ENCODE measurements at regions not wholly inside any gene's neighbourhood (a gene's known extent, or its start where the extent isn't known, plus 50 kb on each side); places are given as distances from the start of the nearest gene placed in this dataset.
"Not testable (repeated sequence)": the region's sequence is repeated elsewhere in the genome, so short reads cannot be mapped to it uniquely, and the experiment has no call there.

DNA sequence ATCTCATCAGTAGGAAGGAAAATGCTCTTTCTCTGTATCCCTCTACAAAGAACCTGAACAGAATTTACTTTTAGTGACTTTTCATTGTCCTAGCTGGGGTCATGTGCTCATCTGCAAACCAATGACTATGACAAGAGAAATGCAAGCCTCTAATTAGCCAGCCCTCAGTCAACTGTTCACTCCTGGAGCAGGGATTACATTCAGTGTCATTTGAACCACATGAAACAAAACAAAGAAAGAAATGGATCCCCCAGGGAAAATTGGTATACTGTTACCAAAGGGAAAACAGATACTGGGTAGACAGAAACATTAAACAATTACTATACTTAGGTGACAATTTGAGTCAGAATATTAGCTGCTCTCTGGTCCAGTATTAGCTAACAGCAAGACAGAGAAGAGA lies 173.6 kb downstream of the RCHY1 start:
- Histone ChIP-seq H3K36me3 (replicated peaks) (no peaks in the 10 kb centered on the region), H3K27ac (no peak overlapping the region), H3K27me3 (replicated peaks) (no peaks in the 10 kb centered on the region), H3K4me3 (ENCODE audit: low read depth, low read length) (no peak overlapping the region)
- DNase-seq: no peak
- in situ Hi-C loops (cut with HindIII; ENCODE audit: low pct_ligation_motif_present, low sequenced_read_pairs): no loop called here
- TF ChIP-seq, protein P1, sequence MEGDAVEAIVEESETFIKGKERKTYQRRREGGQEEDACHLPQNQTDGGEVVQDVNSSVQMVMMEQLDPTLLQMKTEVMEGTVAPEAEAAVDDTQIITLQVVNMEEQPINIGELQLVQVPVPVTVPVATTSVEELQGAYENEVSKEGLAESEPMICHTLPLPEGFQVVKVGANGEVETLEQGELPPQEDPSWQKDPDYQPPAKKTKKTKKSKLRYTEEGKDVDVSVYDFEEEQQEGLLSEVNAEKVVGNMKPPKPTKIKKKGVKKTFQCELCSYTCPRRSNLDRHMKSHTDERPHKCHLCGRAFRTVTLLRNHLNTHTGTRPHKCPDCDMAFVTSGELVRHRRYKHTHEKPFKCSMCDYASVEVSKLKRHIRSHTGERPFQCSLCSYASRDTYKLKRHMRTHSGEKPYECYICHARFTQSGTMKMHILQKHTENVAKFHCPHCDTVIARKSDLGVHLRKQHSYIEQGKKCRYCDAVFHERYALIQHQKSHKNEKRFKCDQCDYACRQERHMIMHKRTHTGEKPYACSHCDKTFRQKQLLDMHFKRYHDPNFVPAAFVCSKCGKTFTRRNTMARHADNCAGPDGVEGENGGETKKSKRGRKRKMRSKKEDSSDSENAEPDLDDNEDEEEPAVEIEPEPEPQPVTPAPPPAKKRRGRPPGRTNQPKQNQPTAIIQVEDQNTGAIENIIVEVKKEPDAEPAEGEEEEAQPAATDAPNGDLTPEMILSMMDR (IDR thresholded peaks at IDR 0.05; ENCODE audit: low read depth, low read length, missing control alignments): no peak

DNA sequence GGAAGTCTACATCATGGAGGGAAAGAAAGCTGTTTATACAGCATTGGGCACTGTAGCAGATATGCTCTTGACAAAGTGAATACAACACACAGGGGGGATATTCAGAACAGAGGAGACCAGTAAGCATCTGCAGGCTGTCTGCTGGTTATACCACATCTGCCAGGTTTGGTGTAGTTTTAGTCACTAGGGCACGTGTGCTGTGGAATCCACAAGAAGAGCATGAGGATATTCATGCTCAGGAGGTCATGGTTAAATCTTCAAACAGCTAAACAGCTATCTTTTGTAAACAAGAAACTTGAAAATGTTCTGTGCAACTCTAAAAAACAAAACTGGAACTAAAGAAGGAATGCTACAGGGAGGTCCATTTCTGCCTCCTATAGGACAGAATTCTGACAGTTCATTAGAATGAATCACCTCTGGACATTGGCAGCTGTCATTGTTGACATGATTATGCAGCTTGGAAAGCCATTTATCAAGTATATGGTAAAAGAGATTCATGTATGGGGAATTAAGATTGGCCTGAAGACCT lies 175.8 kb downstream of the RCHY1 start:
- TF ChIP-seq, protein P1 (IDR thresholded peaks at IDR 0.05; ENCODE audit: low read depth, low read length, missing control alignments): no peak
- in situ Hi-C loops (cut with HindIII; ENCODE audit: low pct_ligation_motif_present, low sequenced_read_pairs): no loop called here
- Histone ChIP-seq H3K27me3 (replicated peaks) (no peaks in the 10 kb centered on the region), H3K27ac (no peak overlapping the region), H3K4me3 (ENCODE audit: low read depth, low read length) (no peak overlapping the region), H3K36me3 (replicated peaks) (no peaks in the 10 kb centered on the region)
- no peak for DNase-seq

DNA sequence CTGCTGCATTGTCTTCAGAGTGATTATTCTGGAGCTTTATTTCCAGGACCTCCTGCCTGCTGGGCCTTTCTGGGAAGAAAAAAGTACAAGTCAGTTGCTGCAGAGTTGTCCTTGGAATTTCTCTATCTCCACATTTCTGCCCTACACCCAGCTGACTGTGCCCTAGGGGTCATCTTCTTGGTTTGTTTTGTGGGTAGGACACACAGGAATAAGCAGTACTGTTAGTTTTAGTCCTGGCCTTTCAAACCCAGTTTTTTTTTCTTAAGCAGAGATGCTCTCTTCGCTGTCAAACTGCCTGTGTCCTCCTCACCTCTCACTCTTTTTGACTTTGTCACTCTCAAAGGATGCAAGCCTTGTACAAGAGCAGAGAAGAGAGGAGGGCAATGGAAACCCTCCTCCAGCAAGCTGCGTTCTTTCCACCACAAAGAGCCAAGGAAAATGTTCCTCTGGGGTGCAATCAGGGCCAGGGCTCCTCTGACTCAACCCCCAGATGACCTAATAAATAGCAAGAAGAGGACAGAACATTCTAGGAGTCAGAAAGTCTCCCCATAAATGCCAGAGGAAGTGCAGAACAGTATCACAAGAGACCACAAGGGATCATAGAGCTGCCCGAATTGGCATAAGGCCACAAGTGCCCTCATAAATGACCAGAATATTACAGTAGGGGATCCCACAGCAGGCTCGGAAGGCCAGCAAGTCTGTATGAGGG lies 186.2 kb downstream of the RCHY1 start:
- no peak overlapping the region for H3K27ac ChIP-seq
- in situ Hi-C loops (cut with HindIII; ENCODE audit: low pct_ligation_motif_present, low sequenced_read_pairs): no loop called here
- no peaks in the 10 kb centered on the region for H3K27me3 ChIP-seq (replicated peaks)

DNA sequence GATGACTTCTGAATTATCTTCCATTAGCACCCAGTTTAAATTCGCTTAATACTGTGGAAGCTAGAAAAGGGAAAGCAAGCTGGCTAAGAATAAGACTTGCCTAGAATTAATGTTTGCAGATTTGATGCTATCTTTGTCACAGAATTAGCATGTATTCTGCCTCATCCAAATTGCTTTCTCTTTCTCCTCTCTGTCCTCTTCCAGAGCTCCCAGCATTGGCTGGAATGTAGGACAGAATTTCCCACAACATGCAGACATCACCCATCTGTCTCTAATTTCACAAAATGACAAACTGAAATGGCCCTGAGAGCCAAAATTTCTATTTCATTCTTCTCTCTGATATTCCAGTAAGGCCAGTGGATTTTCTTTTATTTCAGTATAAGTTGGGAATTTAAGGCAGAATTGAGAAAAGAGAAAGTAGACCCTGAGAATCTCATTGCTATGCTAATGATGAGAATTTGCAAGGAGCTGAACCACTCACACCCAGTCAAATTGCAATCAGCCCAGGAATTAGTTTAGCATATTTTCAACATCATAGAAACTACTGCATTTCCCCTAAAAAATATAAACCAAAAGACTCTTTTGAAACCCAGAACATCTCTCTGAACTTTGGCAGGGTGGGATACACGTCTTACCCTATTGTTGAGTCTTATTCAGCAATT lies 188.8 kb downstream of the RCHY1 start:
- Histone ChIP-seq H3K27me3 (replicated peaks) (no peaks in the 10 kb centered on the region), H3K4me3 (ENCODE audit: low read depth, low read length) (no peak overlapping the region), H3K36me3 (replicated peaks) (no peaks in the 10 kb centered on the region), H3K27ac (no peak overlapping the region)
- DNase-seq: no peak
- TF ChIP-seq, protein P1 (IDR thresholded peaks at IDR 0.05; ENCODE audit: low read depth, low read length, missing control alignments): no peak
- in situ Hi-C loops (cut with HindIII; ENCODE audit: low pct_ligation_motif_present, low sequenced_read_pairs): no loop called here

More for the DNA sequence above, 186.2 kb downstream of the RCHY1 start:
- DNase-seq: no peak
- no peaks in the 10 kb centered on the region for H3K36me3 ChIP-seq (replicated peaks)
- TF ChIP-seq, protein P1 (IDR thresholded peaks at IDR 0.05; ENCODE audit: low read depth, low read length, missing control alignments): no peak
- H3K4me3 ChIP-seq (ENCODE audit: low read depth, low read length): no peak overlapping the region

DNA sequence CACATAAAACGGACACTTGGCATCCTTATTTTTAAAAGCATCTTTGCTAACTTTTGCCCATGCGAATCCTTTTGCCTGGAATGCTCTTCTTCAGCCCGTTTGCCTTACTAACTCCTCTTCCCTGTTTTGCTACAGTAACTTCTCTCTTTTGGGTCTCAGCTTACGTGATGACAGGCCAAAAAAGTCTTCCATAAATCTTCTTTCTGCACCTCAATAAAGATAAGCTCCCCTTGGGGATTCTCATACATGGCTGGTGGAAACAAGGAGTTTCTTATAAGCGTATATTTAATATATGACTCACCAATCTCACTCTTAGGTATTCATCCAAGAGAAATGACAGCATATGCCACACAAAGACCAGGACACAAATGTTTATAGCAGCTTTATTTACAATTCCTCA lies 192.7 kb downstream of the RCHY1 start:
- H3K4me3 ChIP-seq (ENCODE audit: low read depth, low read length): no peak overlapping the region
- no peak overlapping the region for H3K27ac ChIP-seq
- no peaks in the 10 kb centered on the region for H3K36me3 ChIP-seq (replicated peaks)
- DNase-seq: no peak
- TF ChIP-seq, protein P1 (IDR thresholded peaks at IDR 0.05; ENCODE audit: low read depth, low read length, missing control alignments): no peak
- H3K27me3 ChIP-seq (replicated peaks): no peaks in the 10 kb centered on the region
- in situ Hi-C loops (cut with HindIII; ENCODE audit: low pct_ligation_motif_present, low sequenced_read_pairs): no loop called here

DNA sequence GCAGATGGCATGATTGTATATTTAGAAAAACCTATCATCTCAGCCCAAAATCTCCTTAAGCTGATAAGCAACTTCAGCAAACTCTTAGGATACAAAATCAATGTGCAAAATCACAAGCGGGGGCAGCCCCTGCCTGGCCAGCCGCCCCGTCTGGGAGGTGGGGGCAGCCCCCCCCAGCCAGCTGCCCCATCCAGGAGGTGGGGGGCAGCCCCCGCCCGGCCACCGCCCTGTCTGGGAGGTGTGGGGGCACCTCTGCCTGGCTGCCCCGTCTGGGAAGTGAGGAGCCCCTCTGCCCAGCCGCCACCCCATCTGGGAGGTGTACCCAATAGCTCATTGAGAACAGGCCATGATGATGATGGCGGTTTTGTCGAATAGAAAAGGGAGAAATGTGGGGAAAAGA lies 196.6 kb downstream of the RCHY1 start:
- H3K27me3 ChIP-seq (replicated peaks); H3K27ac ChIP-seq; H3K4me3 ChIP-seq (ENCODE audit: low read depth, low read length); H3K36me3 ChIP-seq (replicated peaks); DNase-seq; in situ Hi-C loops (cut with HindIII; ENCODE audit: low pct_ligation_motif_present, low sequenced_read_pairs): not testable (repeated sequence)

Data from brain microvascular endothelial cell (primary cell).